HG02938 (cell line): ENCODE measurements at regions not wholly inside any gene's neighbourhood (a gene's known extent, or its start where the extent isn't known, plus 50 kb on each side); places are given as distances from the start of the nearest gene placed in this dataset.

Experiments used
- ATAC-seq: cut with Tn5 transposase; IDR thresholded peaks from one replicate; pipeline ENCODE4 v1.9.1; 2021; ENCODE audit warnings: mild to moderate bottlenecking, moderate library complexity; ENCODE audit not compliant: unreplicated experiment

- ATAC-seq: no peak
Observed at GRCh38 chr11:123378096-123378495, 52.0 kb upstream of the GRAMD1B start.

- ATAC-seq: no peak
Observed at GRCh38 chr11:123377355-123377754, 52.7 kb upstream of the GRAMD1B start.

- ATAC-seq: no peak
Observed at GRCh38 chr11:123375832-123376231, 54.2 kb upstream of the GRAMD1B start.

- ATAC-seq: no peak
Observed at GRCh38 chr11:123374622-123374968, 55.5 kb upstream of the GRAMD1B start.

GRCh38 chr11:123373754-123374621 lies 56.1 kb upstream of the GRAMD1B start:
- no peak for ATAC-seq

GRCh38 chr11:123371506-123372297 lies 58.4 kb upstream of the GRAMD1B start:
- ATAC-seq: no peak

GRCh38 chr11:123366924-123367323 lies 63.1 kb upstream of the GRAMD1B start:
- no peak for ATAC-seq

GRCh38 chr11:123365955-123366354 lies 64.1 kb upstream of the GRAMD1B start:
- ATAC-seq: no peak

GRCh38 chr11:123364080-123364479 lies 66.0 kb upstream of the GRAMD1B start:
- ATAC-seq: no peak

- no peak for ATAC-seq
Observed at GRCh38 chr11:123363556-123363955, 66.5 kb upstream of the GRAMD1B start.

- no peak for ATAC-seq
Observed at GRCh38 chr11:123362941-123363340, 67.1 kb upstream of the GRAMD1B start.

GRCh38 chr11:123362186-123362585 lies 67.9 kb upstream of the GRAMD1B start:
- no peak for ATAC-seq

GRCh38 chr11:123361110-123361509 lies 69.0 kb upstream of the GRAMD1B start:
- no peak for ATAC-seq

GRCh38 chr11:123360267-123360936 lies 69.7 kb upstream of the GRAMD1B start:
- ATAC-seq: no peak

- ATAC-seq: peak; percentile 64
Observed at GRCh38 chr11:123357990-123358827, 71.9 kb upstream of the GRAMD1B start.

GRCh38 chr11:123357353-123357989 lies 72.6 kb upstream of the GRAMD1B start:
- no peak for ATAC-seq

- ATAC-seq: no peak
Observed at GRCh38 chr11:123356539-123356938, 73.5 kb upstream of the GRAMD1B start.

- ATAC-seq: no peak
Observed at GRCh38 chr11:123354371-123354975, 75.6 kb upstream of the GRAMD1B start.

- no peak for ATAC-seq
Observed at GRCh38 chr11:123351375-123351774, 78.7 kb upstream of the GRAMD1B start.

GRCh38 chr11:123349382-123349781 lies 80.7 kb upstream of the GRAMD1B start:
- ATAC-seq: no peak
